MCF 10A (cell line): ENCODE measurements at regions not wholly inside any gene's neighbourhood (a gene's known extent, or its start where the extent isn't known, plus 50 kb on each side); places are given as distances from the start of the nearest gene placed in this dataset.

ENCODE experiments used
- BruUV-seq: library from RNA; stranded (reverse); fragments of 400-500 nt; replicated peaks from 2 replicates; lab custom pipeline; 2021; lab: Mats Ljungman, UMichigan
- CTCF ChIA-PET: fragments of 300-600 bp; sonication (Branson Sonifier 250); formaldehyde crosslinking; extraction: SDS; loops from one replicate; lab custom pipeline; 2021; ENCODE audit warnings: antibody characterized with exemption, inconsistent platforms; lab: Yijun Ruan, JAX
- POLR2A ChIA-PET: fragments of 300-600, 350-650 bp; sonication (Branson Sonifier 250); formaldehyde crosslinking; extraction: SDS; loops from one replicate; lab custom pipeline; 2020; ENCODE audit warnings: antibody characterized with exemption, inconsistent platforms; lab: Yijun Ruan, JAX
- DNase-seq: peaks from one replicate; pipeline ENCODE4 v3.0.0-alpha.2; 2018; ENCODE audit not compliant: unreplicated experiment
- H3K27ac Mint-ChIP-seq: one replicate; pipeline ENCODE4 v1.8.0; 2022; ENCODE audit warnings: mild to moderate bottlenecking, low read depth, mixed read lengths; ENCODE audit not compliant: unreplicated experiment
- H3K27me3 Mint-ChIP-seq: one replicate; pipeline ENCODE4 v1.8.0; 2022; ENCODE audit warnings: mixed read lengths; ENCODE audit not compliant: insufficient read depth, unreplicated experiment
- H3K36me3 Mint-ChIP-seq: one replicate; pipeline ENCODE4 v1.8.0; 2022; ENCODE audit warnings: mild to moderate bottlenecking, moderate library complexity, mixed read lengths; ENCODE audit not compliant: insufficient read depth, unreplicated experiment
- H3K4me1 Mint-ChIP-seq: one replicate; pipeline ENCODE4 v1.8.0; 2022; ENCODE audit warnings: mixed read lengths; ENCODE audit not compliant: insufficient read depth, unreplicated experiment
- H3K4me3 Mint-ChIP-seq: one replicate; pipeline ENCODE4 v1.8.0; 2022; ENCODE audit warnings: mild to moderate bottlenecking, moderate library complexity, mixed read lengths; ENCODE audit not compliant: unreplicated experiment
- H3K9me3 Mint-ChIP-seq: one replicate; pipeline ENCODE4 v1.8.0; 2022; ENCODE audit warnings: mixed read lengths; ENCODE audit not compliant: unreplicated experiment
- CTCF ChIP-seq: fragments of 200-600 bp; IDR thresholded peaks from one replicate; pipeline ENCODE4 v1.8.0; 2022; ENCODE audit warnings: antibody characterized with exemption, mild to moderate bottlenecking; ENCODE audit not compliant: unreplicated experiment
- intact Hi-C: fragments of 100-400 bp; cut with micrococcal nuclease; formaldehyde crosslinking; loops from 2 replicates; pipeline ENCODE4 v1.14.1; 2022

DNA sequence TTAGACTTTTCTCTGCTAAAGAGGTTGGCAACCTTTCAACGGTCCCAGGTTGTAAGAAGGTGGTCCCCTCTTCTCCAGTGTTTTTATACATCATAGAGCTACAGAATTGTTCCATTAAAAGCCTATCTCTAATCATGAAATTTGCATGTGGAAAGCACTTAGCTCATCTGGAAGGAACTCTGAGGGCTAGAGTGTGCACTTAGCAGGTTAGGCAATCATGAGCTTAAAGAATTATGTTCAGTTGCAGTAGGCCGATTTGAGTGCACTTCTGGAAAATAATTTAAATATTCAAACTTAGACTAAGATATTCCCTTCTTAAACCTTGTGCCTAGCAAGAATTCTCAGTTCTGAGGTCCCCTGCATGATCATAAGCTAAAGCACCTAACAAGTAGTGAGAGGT is 468.7 kb downstream of the SPATA31D1 start:
- intact Hi-C loops = no loop called here
- no peaks in the 10 kb centered on the region for H3K27me3 Mint-ChIP-seq
- ChIA-PET CTCF (interaction anchor here (0.7 to 1.2 kb wide), 2 partner anchors 23 to 44 kb away, joined by 3 read pairs; no protein-coding TSS in a partner anchor), POLR2A (interaction anchor here (0.6 to 1.0 kb wide), 5 partner anchors 9 to 1786 kb away, joined by 3 to 4 read pairs (median 3); no protein-coding TSS in a partner anchor)
- peaks cover 6% of the 10 kb centered on the region for H3K4me1 Mint-ChIP-seq
- BruUV-seq = no TSS peak
- no peak overlapping the region for H3K4me3 Mint-ChIP-seq
- DNase-seq = no peak
- H3K36me3 Mint-ChIP-seq = no peaks in the 10 kb centered on the region
- no peak for TF ChIP-seq CTCF
- H3K9me3 Mint-ChIP-seq = no peaks in the 10 kb centered on the region
- no peak overlapping the region for H3K27ac Mint-ChIP-seq

DNA sequence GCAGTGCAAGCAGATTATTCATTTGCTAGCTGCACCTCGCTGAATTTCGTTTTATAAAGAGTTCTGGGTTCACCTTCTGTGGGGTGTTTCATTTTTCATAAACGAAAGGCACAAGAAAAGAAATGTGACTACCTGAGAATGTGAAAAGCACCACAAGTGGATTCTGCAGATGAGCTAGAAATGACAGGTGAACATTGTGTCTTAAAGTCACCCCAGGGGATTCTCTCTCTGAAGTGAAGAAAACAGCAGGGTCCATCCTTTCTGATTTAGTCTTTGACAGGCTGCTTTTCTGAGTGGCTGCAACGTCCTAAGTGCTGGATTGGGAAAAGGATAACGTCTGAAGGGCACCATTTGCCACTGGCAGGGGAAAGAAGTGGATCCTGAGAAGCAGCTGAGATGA is 469.3 kb downstream of the SPATA31D1 start:
- no TSS peak for BruUV-seq
- Mint-ChIP-seq H3K36me3 (no peaks in the 10 kb centered on the region), H3K4me1 (peaks cover 6% of the 10 kb centered on the region), H3K27ac (no peak overlapping the region), H3K9me3 (no peaks in the 10 kb centered on the region), H3K27me3 (no peaks in the 10 kb centered on the region), H3K4me3 (no peak overlapping the region)
- no peak for DNase-seq
- ChIA-PET POLR2A (interaction anchor here (0.6 to 1.0 kb wide), 3 partner anchors 9 to 161 kb away, joined by 3 read pairs; no protein-coding TSS in a partner anchor), CTCF (interaction anchor here (1.2 kb wide), 1 partner anchor 45 kb away, joined by 3 read pairs; no protein-coding TSS in a partner anchor)
- no peak for TF ChIP-seq CTCF
- intact Hi-C loops = no loop called here

DNA sequence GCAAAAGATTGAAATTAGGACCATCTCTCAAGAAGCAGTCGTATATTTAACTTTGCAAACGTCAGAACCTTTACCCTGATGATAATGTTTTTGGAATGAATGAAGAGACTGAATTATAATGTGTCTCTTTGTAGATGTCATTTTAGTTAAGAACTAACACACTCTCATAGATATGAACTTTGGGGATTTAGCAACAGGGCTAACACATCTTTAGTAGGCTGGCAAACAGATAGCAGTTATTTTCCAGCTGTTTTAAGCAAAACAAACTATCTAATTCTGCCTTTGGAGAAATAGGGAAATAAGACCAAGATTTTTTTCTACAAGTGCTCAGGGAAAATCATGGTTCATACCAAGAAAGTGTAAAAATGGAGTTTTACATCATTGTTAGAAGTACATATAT is 469.7 kb downstream of the SPATA31D1 start:
- Mint-ChIP-seq H3K27me3 (no peaks in the 10 kb centered on the region), H3K9me3 (no peaks in the 10 kb centered on the region), H3K27ac (no peak overlapping the region), H3K4me1 (peaks cover 6% of the 10 kb centered on the region), H3K4me3 (no peak overlapping the region), H3K36me3 (no peaks in the 10 kb centered on the region)
- intact Hi-C loops = no loop called here
- TF ChIP-seq CTCF = no peak
- BruUV-seq = no TSS peak
- ChIA-PET CTCF (no interaction called here), POLR2A (interaction anchor here (1.0 kb wide), 1 partner anchor 10 kb away, joined by 3 read pairs; no protein-coding TSS in a partner anchor)
- DNase-seq = no peak

DNA sequence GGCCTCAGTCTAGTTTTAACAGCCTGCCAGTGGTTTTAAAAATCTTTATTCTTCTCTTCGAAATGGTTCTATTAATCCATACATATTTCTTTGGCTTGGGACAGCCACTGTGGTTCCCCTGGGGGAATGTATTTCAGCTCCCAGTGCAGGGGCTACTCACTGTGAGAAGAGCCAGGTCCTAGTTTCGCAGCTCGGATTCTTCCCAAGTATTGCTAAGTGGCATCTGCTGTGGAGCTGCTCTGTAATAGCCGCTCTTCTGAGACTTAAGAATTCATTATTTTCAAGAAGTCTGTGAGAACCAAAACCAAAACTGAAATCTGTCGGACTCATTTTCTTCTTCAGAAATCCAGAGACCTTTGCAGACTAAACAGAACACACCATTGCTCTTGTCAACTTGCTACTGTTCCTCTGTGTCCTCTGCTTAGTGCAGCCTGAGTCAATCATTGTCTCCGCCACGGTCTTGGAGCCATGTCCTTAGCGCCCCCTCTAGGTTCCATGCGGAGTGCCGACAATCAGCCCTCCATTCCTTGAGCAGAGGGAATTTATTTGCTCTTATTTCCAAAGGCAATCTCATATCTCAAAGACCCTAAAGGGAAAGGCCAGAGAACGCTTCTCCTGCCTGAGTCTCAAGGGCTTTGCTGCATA is 478.2 kb downstream of the SPATA31D1 start:
- H3K4me3 Mint-ChIP-seq = no peak overlapping the region
- no peak overlapping the region for H3K27ac Mint-ChIP-seq
- no TSS peak for BruUV-seq
- H3K27me3 Mint-ChIP-seq = no peaks in the 10 kb centered on the region
- H3K9me3 Mint-ChIP-seq = no peaks in the 10 kb centered on the region
- TF ChIP-seq CTCF = no peak
- no peak for DNase-seq
- no peaks in the 10 kb centered on the region for H3K36me3 Mint-ChIP-seq
- no peaks in the 10 kb centered on the region for H3K4me1 Mint-ChIP-seq
- POLR2A ChIA-PET = no interaction called here
- CTCF ChIA-PET = interaction anchor here (0.6 to 0.7 kb wide), 2 partner anchors 59 to 383 kb away, joined by 3 read pairs; no protein-coding TSS in a partner anchor
- intact Hi-C loops = no loop called here
